ENCODE measurements at regions not wholly inside any gene's neighbourhood (a gene's known extent, or its start where the extent isn't known, plus 50 kb on each side); places are given as distances from the start of the nearest gene placed in this dataset.

DNA sequence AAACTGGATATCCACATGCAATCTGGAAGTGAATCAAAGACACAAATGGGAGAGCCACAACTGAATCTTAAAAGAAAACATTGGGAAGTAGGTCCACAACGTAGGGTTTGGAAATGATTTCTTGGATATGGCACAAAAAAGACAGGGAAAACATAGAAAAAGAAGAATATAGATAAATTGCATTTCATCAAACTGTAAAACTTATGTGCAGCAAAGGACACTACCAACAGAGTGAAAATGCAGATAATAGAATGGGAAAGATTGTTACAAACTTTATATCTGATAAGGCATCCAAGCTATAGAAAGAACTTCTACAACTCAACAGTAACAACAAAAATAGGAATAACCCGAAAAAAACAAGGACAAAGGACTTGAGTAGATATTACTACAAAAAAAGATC, 89.6 kb downstream of the ZNF280B start:
- no peak for DNase-seq (ENCODE audit: low spot score)

DNA sequence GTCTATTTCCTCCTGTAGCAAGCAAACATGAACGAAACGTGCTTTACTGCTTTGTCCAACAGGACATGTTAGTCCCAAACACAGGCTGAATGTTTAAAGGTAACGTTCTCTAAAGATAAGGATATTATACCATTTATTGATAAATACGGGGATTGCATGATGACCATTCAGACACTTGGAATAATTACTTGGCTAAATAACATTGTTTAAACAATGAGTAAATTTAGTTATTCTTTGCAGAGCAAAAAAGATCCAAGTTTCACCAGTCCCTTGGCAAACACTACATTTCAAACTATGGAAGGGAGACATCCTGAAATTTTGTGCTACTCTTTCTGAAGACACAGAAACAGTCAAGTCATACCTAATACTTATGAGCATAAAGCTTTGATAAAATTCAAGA, 88.0 kb downstream of the ZNF280B start:
- DNase-seq (ENCODE audit: low spot score) = no peak

DNA sequence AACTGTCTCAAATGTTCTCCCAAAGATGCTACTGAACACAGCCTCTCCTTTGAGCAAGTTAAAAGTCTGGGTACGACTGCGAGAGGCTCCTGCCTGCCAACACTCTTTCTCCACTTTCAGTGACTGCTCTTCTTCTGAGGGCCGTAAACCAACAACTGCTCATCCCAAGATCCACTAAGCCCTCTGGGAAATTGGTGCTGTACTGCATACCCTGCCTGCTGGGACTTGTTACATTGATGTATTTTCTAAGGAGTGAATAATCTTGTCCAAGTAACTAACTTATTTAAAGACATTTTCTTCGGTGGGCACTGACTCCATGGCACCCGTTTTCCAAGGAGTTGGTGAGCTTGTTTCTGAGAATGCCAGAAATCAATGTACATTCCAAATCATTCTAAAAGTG, 87.2 kb downstream of the ZNF280B start:
- DNase-seq (ENCODE audit: low spot score) = no peak

DNA sequence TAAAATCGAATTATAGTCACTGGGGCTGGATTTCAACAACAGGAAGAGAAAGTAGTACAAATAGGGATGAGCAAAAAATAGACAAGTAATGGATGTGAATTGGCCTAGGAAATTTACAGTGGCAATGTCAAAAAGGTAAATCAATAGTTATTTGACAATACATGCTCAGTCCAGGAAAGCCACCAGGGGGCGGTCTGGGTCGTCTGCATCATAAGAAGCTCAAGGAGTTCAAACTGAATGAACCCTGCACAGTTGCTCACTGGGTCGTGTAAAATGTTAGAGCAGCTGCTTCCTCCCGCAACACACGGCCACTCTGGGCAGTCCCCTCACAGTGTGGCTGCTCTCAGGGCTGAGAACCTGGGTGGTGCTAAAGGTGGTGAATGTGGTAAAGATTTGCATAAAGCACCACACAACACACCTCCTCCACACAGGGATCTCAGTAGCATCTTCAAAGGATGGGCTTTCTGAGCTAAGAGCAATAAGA, 85.9 kb downstream of the ZNF280B start:
- peak; percentile 42 for DNase-seq (ENCODE audit: low spot score)

DNA sequence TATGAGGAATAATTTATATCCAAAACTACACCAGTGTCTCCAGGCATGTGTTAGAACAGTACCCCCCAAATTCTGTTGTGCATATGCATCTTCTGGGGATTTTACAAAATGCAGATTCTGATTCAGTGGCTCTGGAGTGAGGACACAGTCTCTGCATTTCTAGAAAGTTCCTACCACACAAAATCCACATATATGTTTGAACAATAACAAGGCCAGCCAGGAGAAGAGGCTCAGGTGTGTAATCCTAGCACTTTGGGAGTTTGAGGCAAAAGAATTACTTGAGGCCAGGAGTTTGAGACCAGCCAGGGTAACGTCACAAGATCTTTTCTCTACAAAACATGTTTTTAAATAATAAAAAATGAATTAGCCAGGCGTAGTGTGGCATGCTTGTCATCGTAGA, 84.9 kb downstream of the ZNF280B start:
- no peak for DNase-seq (ENCODE audit: low spot score)

DNA sequence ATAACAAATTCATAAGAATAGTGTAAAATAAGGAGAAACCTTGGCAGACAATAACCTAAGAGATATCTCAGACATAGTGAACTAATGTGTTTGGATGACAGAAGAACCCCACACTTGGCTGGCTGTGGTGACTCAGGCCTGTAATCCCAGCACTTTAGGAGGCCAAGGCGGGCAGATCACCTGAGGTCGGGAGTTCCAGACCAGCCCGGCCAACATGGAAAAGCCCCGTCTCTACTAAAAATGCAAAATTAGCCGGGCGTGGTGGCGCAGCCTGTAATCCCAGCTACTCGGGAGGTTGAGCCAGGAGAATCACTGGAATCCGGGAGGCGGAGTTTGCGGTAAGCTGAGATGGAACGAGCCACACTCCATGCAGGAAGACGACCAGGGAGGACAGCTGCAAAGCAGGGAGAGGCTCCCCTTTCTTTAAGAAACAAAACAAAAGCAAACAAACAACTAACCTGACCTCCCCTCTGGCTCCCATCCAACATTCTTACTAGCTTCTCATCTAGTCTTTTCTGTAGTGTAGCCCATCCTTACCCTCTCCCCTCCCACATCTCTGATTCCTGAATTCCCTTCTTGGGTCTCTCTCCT, 84.2 kb downstream of the ZNF280B start:
- DNase-seq (ENCODE audit: low spot score) = no peak

DNA sequence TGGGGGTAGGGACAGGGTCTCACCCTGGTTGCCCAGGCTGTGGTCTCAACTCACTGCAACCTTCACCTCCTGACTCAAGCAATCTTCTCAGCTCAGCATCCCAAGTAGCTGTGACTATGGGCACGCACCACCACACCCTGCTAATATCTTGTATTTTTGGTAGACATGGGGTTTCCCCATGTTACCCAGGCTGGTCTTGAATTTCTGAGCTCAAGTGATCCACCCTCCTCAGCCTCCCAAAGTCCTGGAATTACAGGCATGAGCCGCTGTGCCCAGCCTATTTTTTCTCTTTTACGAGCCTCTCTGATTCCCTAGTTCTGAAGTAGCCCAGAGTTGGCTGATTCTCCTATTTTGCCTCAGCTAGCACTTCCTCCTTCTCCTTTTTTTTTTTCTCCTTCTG, 83.6 kb downstream of the ZNF280B start:
- no peak for DNase-seq (ENCODE audit: low spot score)

DNA sequence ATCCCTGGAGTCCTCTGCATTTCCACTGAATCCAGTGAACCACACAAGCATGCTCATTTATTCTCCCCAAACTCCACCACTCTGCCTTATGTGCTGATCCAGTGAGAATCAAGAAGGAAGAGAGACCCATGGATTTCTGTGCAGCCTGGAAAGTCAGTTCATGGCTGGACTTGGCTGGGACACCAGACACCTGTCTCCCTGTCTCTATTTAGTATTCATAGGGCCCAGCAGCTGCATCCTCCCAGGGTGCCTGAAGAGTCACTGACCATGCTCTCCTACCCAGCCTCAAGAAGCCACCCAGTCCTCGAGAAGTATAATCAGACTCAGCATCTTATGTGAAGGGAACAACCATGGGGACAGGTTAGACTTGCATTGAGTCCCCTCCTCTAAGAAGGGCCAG, 83.2 kb downstream of the ZNF280B start:
- DNase-seq (ENCODE audit: low spot score) = no peak

DNA sequence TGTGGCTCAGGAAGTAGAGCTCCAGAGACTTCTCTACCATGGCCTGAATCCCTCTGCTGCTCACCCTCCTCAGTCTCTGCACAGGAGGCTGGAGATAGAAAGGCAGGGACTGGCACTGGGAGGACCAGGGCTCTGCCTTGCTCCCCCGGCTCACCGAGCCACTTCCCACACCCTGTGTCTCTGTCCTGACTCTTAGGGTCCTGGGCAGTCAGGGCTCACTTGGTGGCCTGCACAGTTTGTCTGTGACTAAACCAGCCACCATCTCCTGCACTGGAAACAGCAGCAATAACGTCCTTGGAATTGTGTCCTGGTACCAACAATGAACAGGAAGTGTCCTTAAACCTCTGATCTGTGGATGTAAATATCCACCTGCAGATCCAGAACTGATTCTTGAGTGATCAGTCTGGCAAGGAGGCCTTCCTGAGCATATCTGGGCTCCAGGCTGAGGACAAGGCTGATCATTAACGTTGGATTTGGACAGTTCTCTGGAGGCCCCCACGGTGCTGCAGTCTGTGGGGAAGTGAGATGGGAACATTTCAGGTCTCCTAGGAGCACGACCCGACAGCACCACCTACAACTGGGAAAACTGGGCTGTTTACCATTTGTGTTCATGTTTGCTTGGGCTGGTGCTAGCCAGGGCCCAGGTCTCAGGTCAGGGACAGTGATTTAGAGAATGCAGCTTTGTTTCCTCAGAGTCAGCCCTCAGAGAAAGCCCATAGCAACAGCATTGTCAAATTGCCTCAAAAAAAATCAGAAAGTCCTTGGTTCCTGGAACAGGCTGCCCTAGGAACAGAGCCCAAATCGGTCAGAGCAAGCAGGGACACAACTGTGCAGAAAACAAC, 82.5 kb downstream of the ZNF280B start:
- no peak for DNase-seq (ENCODE audit: low spot score)

DNA sequence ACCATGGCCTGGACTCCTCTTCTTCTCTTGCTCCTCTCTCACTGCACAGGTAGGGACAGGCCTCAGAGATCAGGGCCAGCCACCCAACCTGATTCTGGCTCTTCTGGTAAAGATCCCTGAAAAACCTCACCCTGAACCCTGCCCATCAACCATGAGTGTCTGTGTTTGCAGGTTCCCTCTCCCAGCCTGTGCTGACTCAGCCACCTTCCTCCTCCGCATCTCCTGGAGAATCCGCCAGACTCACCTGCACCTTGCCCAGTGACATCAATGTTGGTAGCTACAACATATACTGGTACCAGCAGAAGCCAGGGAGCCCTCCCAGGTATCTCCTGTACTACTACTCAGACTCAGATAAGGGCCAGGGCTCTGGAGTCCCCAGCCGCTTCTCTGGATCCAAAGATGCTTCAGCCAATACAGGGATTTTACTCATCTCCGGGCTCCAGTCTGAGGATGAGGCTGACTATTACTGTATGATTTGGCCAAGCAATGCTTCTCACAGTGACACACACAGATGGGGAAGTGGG, 80.9 kb downstream of the ZNF280B start:
- DNase-seq (ENCODE audit: low spot score) = no peak

DNA sequence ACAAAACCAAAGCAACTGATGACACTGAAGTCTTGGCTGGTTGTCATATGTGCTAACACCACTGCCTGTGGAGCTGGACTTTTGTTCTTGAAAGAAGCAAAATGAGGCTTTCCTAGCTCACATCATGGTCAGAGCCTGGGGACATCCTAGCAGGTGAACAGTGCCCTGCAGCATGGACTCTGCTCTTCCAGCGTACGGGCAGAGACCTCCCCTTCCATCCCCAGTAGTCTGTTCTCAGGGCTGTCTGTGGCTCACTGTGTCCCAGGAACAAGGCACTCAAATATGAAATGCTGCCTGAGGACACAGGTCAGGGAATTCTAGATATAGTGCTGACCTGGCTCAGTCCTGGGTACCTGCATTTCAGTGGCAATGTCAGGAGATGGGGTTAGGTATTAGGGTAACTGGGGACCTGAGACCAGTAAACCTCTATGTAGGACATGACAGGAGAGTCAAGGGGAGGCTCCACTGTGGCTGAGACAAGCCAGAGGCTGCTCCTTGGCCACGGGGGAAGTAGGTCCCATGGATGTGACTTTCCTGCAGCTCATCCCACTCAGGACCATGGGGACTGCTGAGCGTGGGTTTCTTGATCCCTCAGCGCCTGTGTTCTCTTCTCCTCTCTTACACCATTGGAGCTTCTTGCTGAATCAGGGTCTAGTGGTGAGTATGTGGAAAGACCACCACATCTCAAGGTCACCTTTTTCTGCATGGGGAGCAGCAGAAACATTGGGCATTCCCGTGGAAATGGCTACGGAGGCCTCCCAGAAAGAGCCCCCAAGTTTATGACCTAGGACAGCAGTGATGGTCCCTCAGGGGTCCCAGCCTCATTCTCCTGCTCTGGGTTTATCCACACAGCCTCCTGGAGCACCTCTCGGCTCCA, 80.1 kb downstream of the ZNF280B start:
- DNase-seq (ENCODE audit: low spot score) = no peak

DNA sequence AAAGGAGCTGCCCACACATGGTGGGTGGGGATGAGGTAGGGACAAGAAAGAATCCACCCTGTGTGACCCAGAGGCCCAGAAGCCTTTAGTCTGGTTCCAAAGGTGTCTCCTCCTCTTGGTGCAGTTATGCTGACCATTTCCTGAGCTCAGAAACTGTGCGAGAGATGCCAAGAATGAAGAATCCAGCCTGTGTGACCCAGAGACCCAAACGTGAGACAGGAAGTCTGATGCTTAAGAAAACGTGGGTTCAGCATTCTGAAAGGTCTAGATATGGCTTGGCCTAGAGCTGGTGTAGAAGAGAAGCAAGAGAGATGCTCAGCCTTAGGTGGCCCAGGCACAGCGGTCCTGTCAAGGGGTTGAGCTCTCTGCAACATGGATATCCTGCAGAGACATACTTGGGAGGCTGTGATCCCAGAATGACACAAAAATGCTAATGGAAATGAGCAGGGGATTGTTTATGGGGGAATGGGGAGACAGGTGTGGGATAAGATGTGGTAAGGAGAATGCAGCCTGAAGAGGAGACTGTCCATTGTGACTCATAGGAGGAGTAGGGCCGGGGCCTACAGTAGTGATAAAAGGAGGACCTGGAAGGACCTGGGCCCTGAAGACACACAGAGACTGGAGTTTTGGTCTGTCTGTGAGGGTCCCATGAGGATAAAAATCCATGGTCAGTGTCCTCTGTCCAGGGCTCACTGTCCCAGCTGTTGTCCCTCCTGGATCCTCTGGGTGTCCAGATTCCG, 79.0 kb downstream of the ZNF280B start:
- no peak for DNase-seq (ENCODE audit: low spot score)

DNA sequence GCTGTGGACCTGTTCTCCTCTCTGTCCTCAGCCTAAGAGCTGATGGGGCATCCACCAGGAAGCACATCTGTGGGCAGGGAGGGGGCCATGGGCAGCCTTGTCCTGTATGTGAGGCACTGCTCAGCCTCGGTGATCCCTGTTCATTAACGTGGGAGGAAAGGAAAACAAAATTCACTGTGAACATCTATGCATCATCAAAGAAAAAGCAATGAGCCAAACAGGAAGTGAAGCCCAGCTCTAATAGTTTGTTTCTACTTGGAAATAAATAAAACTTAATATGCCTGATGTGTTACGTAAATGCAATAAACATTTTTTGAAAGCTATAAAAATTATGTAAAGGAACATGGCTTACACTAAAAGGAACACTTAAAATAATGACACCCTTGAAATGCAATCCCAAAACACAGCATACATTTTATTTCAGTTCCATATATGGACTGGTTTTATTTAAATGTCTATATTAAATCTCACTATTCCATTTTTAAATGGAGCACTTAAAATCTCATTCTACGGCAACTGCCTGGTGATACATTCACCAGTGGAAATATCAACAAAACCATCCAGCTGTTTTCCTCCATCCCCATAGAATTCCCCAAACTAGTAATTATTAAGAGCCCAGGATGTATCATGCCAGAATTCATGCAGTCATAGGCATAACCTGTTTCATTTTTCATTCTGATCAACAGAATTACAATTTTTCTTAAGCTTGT, 78.3 kb downstream of the ZNF280B start:
- DNase-seq (ENCODE audit: low spot score) = no peak

DNA sequence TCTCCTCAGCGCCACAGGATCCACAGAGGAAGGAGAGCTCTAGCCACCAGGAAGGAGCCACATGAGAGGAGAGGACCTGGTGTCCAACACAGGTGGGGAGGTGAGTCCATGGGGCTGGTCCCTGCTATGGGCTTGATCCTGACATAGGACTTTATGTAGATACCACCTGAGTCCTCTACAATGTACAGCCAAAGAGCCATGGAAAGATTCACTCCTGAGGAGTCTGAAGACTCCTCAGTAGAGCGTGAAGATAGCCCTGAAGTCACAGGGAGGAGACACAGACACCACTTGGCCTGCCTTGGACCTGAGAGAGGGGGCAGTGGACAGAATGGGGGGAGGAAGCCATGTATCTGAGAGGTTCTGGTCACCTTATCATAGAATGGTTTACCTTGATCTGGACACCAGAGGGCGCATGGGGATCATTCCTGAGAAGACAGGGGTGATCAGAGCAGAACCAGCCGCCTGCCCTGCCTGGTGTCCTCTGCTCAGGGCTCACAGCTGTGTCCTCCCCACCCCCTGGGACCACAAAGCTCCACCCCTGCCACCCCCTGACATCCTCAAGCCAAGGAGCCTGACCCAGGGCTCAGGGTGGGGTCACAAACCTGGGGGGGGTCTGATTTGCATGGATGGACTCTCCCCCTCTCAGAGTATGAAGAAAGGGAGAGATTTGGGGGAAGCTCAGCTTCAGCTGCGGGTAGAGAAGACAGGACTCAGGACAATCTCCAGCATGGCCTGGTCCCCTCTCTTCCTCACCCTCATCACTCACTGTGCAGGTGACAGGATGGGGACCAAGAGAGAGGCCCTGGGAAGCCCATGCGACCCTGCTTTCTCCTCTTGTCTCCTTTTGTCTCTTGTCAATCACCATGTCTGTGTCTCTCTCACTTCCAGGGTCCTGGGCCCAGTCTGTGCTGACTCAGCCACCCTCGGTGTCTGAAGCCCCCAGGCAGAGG, 77.0 kb downstream of the ZNF280B start:
- peak; percentile 36 for DNase-seq (ENCODE audit: low spot score)

DNA sequence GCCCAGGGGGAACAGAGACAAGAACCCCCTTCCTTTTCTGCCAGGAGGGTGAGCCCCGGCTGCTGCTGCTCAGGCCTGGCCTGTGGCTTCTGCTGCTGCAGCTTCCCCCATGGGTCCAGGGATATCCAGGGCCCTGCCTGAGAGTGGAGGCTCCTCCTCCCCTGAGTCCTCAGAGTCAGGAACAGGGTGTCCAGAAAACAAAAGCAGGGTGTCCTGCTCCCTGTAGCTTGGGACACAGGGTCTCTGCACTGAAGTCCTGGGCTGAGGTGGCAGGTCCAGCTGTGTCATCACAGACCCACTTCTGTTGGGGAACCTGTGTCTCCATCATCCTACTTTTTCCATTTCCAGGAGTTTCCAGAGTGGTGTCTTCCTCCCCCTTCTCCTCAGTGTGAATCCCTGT, 76.1 kb downstream of the ZNF280B start:
- DNase-seq (ENCODE audit: low spot score) = no peak

DNA sequence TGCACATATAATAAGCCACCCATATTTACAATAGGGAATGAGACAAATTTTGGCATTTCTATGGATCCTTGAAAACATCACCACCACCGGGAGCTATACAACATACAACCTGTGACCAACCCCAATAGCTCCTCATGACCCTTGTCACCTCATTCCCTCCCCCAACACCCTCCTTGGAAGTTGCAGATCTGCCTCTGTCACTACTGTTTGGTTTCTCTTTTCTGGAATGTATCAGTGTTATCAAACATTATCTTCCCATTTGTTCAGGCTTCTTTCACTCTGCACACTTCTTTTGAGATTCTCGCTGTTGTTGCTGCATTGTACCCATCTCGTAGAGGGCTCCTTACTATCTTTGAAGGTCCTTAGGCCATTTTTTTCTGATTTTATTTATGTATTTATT, 75.6 kb downstream of the ZNF280B start:
- DNase-seq (ENCODE audit: low spot score) = no peak

DNA sequence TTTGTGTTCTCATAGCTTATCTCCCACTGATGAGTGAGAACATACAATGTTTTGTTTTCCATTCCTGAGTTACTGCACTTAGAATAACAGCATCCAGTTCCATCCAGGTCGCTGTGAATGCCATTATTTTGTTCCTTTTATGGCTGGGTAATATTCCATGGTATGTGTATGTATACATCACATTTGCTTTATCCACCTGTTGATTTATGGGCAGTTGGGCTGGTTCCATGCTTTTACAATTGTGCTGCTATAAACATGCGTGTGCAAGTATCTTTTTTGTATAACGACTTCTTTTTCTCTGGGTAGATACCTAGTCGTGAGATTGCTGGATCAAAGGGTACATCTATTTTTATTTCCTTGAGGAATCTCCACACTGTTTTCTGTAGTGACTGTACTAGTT, 74.8 kb downstream of the ZNF280B start:
- no peak for DNase-seq (ENCODE audit: low spot score)
